ENCODE measurements at regions not wholly inside any gene's neighbourhood (a gene's known extent, or its start where the extent isn't known, plus 50 kb on each side); places are given as distances from the start of the nearest gene placed in this dataset.

DNA sequence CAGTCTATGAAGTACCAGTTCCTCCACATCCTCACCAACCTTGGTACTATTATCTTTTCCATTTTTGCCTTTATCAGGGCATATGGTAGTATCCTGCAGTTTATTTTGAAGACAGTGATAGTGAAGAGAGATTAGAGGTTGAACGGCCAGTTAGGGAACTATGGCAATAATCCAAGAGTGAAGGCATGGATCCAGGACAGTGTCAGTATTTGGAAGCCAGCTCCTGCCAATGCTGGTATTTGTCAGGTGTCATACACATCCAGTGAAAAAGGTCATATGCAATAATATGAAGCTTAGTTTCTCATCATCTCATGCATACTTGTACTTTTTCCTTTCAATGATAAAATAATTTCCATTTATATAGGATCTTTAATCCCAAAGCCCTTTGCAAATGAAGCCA is 56.8 kb upstream of the KCNMB2 start:
- DNase-seq (ENCODE audit: low read depth): no peak

DNA sequence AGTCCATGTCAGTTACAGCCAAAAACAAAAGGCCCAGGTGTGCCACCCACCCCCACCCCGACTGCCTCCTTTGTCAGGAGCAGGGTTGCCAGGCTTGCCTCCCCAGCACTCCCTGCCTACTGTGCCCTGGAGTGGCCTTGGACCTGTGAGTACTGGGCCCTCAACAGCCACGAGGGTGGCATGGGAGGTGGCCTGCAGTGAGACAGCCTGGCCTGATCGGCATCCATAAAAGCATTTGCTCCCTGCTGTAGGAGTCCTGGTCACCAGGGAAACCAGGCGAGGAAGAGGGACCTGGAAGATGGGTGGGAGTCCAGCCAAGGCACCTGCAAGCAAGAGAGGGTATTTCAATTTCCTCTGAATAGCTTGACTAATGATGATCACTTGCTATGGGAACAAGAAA is 56.4 kb upstream of the KCNMB2 start:
- DNase-seq (ENCODE audit: low read depth): no peak

More for the DNA sequence above, 56.8 kb upstream of the KCNMB2 start:
- H3K4me3 ChIP-seq (ENCODE audit: low read depth, low read length): no peak overlapping the region

DNA sequence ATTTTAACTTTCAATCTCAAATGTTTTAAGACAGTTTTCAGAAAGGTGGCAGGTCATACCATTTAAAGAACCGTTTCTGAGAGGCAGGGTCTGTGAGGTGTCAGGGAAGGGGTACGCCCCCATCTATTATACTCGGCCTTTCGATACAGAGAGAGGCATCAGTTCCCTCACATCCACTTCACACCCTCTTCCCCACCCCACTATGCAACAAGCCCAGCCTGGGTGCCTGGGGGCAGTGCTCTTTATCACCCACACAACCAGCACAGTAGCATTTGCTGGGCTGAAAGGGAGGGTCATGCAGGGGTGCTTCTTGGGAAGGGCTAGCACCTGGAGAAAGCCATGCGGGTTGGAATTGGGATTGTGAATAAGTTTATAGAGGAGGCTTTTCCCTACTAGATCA is 56.0 kb upstream of the KCNMB2 start:
- DNase-seq (ENCODE audit: low read depth): no peak
- H3K4me3 ChIP-seq (ENCODE audit: low read depth, low read length): no peak overlapping the region

More for the DNA sequence above, 56.4 kb upstream of the KCNMB2 start:
- H3K4me3 ChIP-seq (ENCODE audit: low read depth, low read length): no peak overlapping the region

DNA sequence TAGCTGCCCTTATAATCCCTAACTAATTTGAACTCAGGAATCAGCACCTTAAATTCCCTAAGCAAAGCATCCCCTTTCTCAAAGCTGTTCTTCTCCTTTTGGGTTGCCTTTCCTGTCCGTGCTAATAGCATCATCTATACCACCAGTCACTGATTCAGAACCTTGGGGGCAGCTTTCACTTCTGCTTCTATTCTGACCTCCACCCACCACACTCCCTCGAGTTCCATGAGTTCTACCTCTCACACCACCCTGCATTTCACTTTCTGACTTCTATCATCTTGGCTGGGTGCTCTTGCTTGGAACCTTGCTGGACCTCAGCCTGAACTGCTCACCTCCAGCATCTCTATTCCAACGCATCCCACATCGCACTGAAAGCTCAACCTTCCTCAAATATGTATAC is 55.4 kb upstream of the KCNMB2 start:
- no peak for DNase-seq (ENCODE audit: low read depth)
- no peak overlapping the region for H3K4me3 ChIP-seq (ENCODE audit: low read depth, low read length)

DNA sequence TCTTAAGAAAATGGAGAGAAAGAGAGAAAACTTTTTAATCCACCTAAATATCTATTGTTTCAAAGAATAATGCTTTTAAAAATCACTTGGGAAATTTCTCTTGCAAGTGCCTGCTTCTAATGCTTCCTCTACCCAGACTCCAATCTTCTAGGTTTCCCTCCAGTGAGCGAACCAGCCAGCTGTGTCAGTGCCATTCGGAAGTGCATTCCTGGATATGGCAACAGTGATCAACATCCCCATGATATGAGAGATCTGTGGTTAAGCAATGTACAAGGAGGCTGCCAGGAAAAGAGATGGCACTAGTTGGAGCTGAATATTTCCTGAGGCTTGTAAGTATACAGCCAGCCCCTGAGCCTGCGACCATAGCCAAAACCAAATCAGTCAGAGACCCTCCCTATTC is 53.3 kb upstream of the KCNMB2 start:
- H3K4me3 ChIP-seq (ENCODE audit: low read depth, low read length): no peak overlapping the region
- DNase-seq (ENCODE audit: low read depth): no peak

DNA sequence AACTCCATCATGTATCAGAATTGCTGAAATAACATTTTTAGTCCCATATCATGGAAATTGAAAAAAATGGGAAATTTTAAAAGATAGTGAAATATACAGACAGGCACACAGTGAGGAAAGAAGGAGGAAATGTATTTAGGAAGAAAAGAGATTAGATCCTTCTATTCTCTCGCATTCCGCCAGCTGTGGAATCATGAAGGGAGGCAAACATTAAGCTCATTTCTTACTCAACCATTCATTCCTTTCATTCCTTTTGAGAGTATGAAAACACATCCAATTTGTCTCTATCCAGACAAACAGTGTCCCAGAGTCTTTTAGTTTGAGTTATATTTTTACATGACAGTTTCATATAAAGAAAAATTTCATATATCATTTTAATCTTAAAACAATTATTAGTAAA is 52.5 kb upstream of the KCNMB2 start:
- no peak for DNase-seq (ENCODE audit: low read depth)
- no peak overlapping the region for H3K4me3 ChIP-seq (ENCODE audit: low read depth, low read length)

DNA sequence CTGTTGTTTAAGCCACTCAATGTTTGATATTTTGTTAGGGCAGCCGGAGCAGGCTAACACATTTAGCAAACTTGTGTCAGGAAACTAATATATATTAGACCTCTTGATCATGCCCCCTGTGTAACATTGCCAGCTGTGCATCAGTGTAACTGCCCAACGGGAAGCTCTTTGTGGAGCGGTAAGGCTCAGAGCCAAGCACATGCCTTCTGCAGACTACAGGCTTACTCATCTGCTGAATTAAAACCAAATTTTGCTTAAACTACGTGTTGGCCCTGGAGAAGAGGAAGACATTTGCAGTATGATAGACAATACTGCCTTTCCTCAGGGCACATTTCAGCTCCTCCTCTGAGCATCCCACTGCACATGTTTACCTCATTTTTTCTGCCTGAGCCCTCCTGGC is 50.5 kb upstream of the KCNMB2 start:
- no peak overlapping the region for H3K4me3 ChIP-seq (ENCODE audit: low read depth, low read length)
- DNase-seq (ENCODE audit: low read depth): peak; percentile 31

Data from skeletal muscle cell (primary cell).